GM19328 (cell line): ENCODE measurements at regions not wholly inside any gene's neighbourhood (a gene's known extent, or its start where the extent isn't known, plus 50 kb on each side); places are given as distances from the start of the nearest gene placed in this dataset.
"Not testable (repeated sequence)": the region's sequence is repeated elsewhere in the genome, so short reads cannot be mapped to it uniquely, and the experiment has no call there.

ENCODE experiments used
- ATAC-seq: cut with Tn5 transposase; IDR thresholded peaks from one replicate; pipeline ENCODE4 v1.9.1; 2021; ENCODE audit warnings: mild to moderate bottlenecking, moderate library complexity; ENCODE audit not compliant: unreplicated experiment

- no peak for ATAC-seq
Observed at GRCh38 chr1:65059930-65060538, 88.0 kb upstream of the AK4 start.

- no peak for ATAC-seq
Observed at GRCh38 chr1:65062339-65062738, 85.7 kb upstream of the AK4 start.

GRCh38 chr1:65063025-65063424 is 85.0 kb upstream of the AK4 start:
- no peak for ATAC-seq

- no peak for ATAC-seq
Observed at GRCh38 chr1:65064981-65065380, 83.0 kb upstream of the AK4 start.

DNA sequence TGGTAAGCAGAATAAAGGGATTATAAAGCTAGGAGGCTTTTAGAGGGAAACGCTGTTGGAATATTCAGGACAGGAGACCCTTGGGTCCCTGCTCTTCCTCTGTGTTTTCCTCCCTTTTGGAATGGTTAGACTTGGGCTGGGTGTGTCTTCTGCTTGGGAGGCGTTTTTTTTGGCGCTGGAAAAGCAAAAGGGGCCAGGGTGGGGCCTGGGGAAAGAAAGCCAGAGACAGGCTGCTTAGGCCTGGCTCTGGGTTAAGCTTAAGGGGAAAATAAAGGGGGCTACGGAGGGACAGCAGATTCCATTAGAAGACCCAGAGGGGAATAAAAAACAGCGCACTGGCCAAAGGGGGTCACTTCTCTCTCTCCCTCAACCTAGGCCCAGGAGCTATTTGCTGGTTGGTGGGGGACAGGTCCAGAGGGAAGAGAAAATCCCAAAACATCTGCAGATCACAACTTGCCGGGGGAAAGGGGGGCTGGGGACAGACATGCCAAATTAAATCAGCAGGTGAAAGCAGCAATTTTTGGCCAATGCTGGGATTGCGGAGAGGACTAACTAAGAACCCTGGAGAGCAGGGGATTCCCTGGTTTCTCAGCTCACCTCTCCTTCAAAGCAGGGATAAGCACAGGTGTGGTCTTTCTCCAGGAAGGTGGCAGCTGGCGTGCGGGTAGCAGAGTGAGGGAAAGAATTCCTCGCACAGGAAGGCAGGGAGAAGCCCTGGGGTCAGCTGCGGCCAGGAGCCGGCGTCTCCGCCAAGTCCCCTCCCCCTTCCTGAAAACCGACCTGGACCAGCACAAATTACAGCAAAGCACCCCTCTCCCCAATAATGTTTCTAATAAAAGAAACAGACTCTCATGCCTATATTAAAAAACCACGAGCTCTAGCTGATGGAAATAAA is 82.2 kb upstream of the AK4 start:
- no peak for ATAC-seq

DNA sequence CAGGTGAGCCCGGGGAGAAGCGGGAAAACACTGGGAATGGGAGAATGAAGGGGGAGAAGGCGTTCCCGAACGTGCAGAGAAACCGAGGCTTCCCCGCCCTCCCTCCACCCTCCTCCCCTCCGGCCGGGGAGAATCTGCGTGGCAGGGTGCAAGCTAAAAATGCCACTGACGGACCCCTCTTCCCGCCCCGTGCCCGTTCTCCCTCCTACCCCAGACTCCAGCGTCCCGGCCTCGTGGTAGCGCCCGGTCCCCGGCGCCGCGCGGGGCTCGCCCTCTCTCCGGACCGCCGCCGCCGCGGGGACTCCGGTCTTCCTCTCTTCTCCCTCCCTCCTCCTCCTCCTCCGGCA is 81.6 kb upstream of the AK4 start:
- no peak for ATAC-seq

DNA sequence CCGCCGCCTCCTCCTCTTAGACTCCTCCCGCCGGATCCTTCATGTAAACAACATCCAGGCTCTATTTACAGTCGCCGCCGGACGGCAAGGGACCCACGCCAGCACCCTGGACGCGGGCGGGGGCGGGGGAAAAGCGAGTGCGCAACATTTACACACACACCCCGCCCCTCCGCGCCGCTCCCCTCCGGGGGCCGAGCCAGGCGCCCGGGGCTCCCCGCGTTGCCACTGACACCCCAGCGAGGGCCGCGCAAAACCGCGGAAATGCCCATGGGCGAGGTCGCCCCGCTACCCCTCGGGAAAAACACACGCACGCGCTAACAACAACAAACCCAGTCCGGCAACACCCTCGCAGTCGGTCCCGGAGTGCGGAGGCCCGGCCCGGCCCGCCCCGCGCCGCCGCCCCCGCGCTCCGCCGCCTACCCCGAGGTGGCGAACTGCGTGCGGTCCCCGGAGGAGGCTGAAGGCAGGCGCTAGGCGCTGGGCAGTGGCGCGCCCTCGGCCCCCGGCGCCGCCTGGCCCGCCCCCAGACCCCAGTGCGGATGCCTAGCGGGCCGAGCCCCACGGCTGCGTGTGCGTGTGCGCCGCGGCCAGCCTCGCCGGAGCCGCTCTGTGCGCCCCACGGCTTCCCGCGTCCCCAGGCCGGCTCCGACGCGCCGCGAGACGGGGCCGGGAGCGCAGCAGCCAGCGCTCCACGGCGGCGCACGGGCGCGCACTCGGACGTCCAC is 81.1 kb upstream of the AK4 start:
- peak; percentile 51 for ATAC-seq

DNA sequence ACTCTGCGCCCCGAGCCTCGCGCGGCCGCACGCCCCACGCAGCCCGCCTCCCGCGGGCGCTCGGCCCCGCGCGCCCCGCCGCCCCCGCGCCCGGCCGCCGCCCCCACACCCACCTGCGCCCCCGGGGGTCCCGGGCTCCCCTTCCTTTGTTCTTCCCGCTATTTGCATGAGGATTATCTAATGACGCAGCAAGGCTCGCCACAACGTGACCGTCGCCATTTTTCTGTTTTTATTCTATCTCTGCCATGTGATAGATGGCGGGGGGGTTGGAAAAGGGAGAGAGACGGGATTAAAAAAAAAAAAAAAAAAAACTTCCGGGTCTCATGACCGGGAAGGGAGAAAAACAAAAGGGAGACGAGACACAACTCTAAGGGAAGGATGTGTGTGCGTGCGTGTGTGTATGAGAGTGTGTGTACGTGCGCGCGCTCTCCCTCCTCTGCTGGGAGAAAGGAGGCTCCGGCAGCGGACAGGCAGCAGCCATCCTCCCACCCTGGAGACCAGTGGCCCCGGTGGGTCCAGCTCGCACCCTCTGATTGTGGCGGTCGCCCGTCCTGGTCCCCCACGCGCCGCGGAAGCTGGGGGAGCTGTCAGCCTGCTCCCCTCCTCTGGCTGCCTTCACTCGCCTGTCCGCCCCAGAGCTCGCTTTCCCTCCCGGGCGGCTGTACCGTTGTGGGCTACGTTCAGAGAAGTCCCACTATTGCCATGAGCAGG is 80.4 kb upstream of the AK4 start:
- peak; percentile 31 for ATAC-seq

DNA sequence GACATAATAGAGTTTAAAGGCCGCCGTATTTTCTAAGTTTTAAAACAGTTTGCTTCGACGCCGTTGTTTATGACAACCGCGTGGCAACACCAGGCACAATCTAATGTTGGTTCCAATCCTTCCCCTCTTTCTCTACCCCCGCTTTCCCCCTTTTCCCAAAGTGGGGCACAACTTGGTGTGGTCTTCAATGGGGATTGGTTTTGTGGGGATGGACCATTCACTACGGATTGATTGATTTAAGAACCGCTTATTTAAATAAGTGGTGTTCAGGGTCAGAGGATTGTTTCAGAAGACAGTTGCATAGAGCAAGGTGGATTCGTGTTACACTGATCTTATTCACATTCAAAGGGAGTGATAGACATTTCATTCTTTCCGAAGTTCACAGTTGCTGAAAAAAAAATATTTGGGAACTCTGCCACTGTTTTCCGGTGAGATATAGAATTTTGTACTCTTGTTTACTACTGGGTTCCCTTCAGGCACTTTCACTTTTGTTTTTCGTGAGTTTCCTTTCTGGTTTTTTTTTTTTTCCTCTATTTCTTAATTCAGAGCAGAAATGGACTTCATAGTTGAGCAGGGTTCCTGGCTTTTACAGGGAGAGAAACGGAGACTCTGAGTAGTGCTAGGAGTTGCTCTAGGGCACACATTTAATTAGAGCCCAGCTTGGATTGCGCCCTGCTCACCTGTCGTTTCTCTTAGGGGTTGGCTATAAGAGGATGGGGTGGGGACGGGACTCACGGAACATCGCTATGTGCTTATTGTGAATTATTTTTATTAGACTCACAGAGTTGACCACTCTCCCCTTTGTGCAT is 79.6 kb upstream of the AK4 start:
- ATAC-seq = no peak

DNA sequence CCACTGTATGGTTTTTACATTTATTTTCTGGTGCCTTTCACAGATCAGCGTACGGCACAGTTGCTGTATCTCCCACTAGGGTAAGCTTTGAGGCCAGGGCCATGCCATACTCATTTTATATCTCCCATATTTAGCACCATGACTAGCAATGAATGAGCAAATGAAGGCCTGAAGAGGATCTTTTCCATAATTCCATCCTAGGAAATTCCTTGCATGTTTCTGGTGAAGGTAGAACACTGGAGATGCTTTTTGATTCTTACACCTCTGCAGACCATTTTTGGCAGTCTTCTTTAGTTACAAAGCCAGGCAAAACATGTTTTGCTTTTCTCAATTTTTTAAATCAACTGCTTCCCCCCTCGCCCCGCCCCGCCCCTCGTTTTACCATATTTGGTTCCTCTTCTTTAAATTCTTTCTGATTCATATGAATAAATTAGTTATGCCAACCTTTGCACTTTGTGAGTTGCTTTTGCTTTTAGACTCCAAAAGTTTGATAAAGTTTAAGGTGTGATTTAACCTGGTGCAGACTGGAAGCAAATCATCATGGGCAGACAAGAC is 78.9 kb upstream of the AK4 start:
- ATAC-seq = no peak

GRCh38 chr1:65072845-65073244 is 75.2 kb upstream of the AK4 start:
- ATAC-seq = no peak

- peak; percentile 73 for ATAC-seq
Observed at GRCh38 chr1:65075123-65075976, 72.7 kb upstream of the AK4 start.

- ATAC-seq = no peak
Observed at GRCh38 chr1:65077369-65077768, 70.6 kb upstream of the AK4 start.

GRCh38 chr1:65079941-65080340 is 68.1 kb upstream of the AK4 start:
- no peak for ATAC-seq

DNA sequence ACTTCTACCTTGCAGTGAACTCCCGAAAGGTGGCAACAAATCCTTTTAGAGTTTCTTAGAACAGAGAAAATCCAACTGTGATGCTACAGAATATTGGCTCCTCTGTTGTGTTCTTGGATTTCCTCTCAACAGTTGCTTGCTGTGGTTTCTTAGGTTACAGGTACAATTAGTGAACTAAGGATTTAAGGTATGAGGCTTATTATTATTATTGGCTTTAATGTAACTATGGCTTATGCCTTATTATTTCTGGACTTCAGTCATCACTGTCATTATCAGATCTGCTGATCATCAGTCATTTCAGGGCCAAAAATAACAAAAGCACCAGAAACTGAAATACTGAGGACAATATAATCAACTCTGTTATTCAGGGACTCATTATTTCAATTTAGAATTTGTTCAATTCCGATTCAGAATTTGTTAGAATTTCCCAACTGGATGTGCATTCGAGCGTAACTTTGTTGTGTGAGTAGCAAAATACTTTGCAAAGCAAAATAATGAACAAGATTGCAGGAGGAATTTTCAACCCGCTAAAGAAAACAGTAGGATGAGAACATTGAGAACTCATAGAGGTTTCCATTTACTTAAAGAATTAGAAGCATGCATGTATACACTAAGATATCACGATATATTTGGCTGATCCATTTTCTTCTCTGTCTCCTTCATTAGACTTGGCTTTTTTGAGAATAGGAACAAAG is 65.5 kb upstream of the AK4 start:
- no peak for ATAC-seq

DNA sequence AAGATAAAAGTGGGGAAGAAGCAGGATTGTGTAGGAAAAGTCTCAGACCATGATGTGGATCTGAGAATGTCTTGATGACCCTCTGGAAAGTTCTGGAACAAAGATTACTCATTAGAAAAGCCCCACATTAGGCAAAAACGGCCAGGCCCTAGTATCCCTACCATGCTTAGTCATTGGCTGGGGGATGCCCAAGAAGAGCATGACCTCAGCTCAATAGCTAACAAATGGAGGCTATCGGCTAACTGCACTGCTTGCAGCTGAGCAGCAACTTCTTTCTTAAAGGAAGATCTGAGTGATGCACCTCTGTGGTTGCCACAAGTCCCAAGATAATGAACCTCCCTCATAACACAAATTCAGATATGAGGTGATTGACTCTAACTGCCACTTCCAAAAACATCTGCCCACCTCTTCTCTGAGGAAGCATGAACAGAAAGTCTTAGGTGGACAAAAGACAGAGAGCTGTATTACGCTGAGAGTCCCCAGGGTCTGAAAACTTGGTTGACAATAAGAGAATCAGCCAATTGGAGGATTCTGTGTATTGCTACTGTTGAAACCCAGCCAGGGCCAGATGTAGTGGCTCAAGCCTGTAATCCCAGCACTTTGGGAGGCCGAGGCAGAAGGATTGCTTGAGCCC is 64.6 kb upstream of the AK4 start:
- ATAC-seq = no peak

DNA sequence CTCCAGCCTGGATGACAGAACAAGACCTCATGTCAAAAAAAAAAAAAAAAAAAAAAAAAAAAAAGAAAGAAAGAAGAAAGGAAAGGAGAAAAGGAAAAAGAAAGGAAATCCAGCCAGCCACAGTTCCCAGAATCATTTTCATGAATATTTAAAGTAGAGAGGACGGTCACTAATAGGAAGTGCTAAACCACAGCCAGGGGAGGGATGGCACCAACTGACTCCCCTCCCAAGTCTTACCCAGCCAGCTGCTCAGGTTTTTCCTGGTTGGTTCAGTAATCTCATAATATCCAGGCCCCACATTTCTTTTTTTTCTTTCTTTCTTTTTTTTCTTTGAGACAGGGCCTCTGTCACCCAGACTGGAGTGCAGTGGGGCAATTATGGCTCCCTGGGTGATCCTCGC is 63.9 kb upstream of the AK4 start:
- no peak for ATAC-seq

- not testable (repeated sequence) for ATAC-seq
Observed at GRCh38 chr1:65087519-65087918, 60.5 kb upstream of the AK4 start.
